GM18873 (cell line): ENCODE measurements at regions not wholly inside any gene's neighbourhood (a gene's known extent, or its start where the extent isn't known, plus 50 kb on each side); places are given as distances from the start of the nearest gene placed in this dataset.
"Not testable (repeated sequence)": the region's sequence is repeated elsewhere in the genome, so short reads cannot be mapped to it uniquely, and the experiment has no call there.

ENCODE experiments used
- ATAC-seq: cut with Tn5 transposase; IDR thresholded peaks from one replicate; pipeline ENCODE4 v1.9.1; 2021; ENCODE audit warnings: mild to moderate bottlenecking, moderate library complexity, moderate number of reproducible peaks; ENCODE audit not compliant: unreplicated experiment, low FRiP score

DNA sequence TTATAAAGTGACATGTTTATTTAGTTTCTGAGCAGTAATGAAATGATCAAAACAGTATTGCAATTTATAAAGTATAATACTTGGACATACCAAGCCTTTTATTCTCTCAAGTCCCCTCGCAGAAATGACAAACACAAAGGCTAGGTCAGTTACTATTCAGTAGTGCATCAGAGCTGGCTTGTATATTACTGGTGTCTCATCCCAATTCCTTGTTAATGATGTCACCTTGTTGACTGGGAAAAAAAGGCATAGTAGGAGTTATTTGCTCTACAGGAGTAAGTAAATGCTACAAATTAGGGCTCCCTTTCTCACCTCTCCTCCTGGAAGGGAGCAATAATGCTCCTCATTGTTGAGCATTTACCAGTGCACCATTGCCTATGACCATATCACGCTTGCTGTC, 317.6 kb downstream of the CHL1 start:
- ATAC-seq = no peak

DNA sequence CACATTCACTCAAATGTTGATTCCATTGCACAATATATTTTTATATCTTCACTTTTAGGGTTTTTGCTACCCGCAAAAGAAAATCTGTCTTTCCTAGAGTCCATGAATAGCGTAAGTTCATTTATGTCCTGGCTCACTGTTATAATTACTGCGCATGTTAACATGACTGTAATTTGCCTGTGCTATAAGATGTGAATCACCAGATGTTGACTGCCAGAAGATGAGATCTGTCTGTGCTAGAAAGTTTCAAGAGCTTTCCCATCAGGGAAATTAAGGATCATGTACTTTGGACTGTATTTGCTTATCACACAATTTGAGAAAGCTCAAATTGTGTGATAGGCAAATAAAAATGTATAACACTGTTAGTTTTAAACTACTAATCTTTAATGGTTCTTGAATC, 322.5 kb downstream of the CHL1 start:
- ATAC-seq = no peak

DNA sequence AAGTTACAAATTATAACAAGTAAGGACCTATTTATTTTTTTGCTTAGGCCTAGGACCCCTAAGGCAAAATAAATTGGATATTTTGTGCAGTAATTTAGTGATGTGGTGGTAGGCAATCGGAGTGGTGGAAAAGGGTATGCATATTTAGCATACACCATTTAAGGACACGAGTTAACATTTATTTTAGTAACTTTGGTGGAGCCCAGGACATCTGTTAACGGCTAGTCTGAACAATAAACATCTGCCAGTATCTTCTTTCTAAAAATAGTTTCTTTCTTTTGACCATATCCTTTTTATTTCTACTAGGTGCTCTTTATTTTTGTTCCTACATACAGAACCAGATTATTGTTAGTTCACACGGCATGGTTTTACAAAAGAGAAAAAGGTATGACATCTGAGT, 326.3 kb downstream of the CHL1 start:
- ATAC-seq = no peak

DNA sequence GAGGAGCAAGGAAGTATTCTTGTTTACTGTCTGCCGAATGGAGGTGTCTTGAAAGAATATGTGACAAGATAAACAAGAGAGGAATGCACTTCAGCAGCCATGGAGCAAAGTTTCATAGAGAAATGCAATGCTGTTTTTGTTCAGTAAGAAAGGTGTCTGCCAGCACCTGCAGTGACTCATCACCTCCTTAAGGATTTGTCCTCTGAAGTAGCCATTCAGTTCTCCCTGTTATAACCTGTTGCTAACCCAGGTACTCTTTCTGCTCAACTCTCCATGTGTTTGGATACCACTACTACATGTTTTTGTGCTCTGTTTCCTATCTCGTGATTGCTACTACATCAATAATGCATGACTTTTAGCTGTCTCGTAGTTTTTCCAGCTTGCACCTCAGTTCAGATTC, 328.9 kb downstream of the CHL1 start:
- ATAC-seq = no peak

DNA sequence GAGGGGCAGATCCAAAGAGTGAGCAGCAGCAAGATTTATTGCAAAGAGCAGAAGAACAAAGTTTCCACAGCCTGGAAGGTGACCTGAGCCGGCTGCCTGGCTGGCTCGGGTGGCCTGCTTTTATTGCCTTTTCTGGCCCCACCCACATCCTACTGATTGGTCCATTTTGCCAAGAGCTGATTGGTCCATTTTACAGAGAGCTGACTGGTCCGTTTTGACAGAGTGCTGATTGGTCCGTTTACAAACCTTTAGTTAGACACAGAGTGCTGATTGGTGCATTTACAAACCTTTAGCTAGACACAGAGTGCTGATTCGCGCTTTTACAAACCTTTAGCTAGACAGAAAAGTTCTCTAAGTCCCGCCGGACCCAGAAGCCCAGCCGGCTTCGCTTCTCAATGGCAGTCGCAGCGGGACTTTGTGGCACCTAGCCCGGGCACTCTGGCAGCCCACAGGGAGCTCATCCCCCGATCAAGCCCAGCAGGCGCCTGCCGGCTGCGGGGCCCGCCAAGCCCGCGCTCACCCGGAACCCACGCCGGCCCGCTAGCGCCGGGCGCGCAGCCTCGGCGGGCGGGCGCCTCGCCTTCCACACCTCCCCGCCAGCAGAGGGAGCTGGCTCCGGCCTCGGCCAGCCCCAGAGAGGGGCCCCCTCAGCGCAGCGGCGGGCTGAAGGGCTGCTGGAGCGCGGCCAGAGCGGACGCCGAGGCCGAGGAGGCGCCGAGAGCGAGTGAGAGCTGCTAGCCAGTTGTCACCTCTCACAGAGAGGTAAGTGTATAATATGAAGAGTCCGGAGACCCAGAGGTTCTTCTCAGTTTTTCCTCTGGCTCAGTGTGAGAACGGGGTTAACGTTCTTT, 339.2 kb downstream of the CHL1 start:
- ATAC-seq = no peak

DNA sequence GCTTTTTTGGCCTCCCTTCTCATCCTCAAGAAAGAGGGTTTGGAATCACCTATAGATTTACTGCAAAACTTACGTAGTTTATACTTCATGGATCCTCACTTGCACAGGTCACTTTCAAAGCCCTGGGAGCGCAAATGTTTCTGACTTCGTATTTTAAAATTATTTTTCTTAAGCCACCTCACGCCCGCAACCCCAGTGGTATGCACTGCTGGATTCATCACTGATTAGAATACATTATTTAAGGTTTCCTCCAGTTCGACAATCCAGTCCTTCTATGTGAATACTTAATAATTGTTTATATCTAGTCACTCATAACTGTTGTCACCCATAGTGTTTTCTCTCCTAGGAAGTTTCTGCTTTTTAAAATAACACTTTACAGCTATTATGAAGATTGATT, 339.9 kb downstream of the CHL1 start:
- no peak for ATAC-seq

DNA sequence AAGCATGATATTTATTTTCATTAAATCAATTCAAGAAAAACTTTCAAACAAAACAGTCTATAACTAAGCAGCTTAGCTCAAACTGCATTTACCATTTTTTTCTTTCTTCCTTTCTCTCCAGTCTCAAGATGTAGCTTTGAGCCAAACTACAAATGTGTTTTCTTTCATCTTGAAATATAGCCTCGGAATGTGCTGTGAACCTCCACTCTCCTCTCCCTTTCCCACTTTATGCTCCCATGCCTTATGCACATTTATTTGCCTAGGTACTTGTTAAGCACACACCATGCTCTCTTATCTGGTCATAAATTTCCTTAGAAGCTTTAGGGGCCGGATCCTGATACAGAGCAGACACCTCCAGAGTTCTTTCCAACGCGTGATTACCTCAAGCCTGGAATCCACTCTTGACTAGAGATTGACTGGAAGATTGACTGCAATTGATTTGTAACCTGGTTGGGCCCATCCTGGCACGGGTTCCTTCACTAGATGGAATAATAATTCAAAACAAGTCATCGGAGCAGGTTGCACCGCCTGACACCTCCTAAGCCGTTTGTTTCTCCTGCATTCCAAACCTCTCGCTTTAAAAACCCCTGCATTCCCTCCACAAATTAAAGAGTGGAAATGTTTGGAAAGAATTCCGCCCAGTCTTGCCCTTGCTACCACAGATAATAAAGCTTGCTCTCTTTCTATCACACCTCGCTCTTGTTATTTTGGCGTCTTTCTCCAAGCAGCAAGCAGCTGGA, 344.7 kb downstream of the CHL1 start:
- ATAC-seq = no peak

DNA sequence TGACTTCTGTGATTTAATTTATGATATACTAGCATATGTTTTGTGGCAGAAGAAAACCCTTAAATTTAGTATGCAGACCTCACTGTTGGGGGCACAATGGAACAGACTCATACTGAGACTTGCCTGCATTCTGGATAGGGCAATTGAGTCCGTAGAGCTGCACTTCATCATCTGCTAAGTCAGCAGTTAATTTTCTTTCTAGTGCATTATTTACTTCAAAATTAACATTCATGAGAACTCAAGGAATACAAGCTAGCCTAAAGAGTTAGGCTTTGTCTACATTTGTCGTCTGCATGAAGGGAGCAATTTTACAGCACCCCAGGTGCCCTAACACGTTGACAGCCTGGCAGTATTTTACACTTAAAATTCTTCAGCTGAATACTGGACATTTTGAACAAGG, 345.5 kb downstream of the CHL1 start:
- no peak for ATAC-seq

DNA sequence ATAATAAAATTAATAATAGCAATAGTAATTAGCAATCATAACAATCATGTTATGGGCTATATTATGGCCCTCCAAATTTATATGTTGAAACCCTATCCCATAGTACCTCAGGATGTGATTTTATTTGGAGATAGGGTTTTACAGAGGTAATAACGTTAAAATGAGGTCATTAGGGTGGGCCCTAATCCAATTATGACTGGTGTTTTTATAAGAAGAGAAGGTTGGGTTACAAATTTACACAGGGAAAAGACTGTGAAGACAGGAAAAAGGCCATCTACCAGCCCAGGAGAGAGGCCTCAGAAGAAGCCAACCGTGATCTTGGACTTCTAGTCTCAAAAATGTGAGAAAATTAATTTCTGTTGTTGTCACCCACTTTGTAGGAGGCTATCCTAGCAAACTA, 353.1 kb downstream of the CHL1 start:
- no peak for ATAC-seq

DNA sequence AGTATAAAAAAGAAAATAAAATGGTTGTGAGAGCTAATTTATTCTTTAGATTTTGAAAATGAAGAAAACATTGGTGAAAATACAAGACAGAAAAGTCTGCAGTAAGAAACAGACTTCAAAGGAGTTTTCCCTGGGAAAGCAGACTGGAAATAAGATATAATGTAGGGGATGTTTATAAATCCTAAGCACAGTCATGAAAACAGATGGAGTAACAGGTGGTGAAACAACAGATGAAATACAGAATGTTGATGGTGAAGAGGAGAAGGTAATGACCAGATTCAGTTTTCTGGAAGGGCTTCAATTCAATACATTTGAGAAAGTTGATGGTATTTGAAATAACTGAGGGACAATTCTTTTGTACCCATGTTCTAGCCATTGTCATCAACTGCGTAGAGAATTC, 353.9 kb downstream of the CHL1 start:
- no peak for ATAC-seq

DNA sequence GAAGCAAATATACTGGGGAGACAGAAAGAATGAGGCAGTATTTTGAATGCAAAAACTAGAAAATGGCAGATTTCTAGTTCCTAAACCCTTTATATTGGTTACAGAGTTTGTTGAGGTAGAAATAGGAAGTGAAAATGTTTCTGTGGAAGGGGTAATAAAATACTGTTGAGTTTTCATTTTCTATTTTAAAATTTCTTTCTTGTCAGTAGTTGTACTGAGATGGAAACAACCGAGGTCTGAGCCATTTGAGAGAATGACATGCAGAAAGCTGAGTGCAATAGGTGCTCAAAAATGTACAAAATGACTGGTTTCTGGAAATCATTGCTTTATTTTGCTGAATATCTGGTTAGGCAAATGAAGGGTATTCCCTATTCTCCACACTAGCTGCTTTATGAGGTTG, 361.4 kb downstream of the CHL1 start:
- ATAC-seq = peak; percentile 92

DNA sequence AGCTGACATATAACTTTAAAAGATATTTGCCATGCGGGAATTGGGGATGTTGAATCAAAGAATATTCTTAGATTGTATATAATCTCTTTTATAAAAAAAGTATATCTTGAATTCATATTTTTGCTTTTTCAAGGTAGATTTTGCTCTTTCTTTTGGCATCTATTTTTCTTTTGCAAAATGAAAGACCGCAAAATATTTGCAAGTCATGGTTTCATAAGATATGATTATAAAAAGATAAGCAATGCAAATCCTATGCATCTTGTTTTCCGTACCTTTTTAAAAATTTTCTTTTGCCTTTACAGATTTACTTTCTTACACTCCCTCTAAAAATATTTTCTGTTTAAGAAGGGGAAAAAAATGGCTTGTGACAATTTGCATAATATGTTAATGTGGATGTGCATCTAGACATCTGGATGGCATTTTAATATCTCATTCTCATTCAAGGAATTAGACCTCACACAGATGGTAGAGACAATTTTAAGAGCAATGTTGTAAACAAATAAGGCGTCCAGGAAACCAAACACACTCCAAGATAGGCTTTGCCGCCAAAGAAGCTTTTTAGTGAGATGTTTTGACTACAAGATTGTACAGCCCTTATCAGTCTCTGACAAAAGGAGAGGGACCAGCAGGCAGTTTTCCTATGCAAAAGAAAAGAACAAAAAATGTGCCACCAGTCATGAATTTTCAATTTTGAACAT, 371.1 kb downstream of the CHL1 start:
- ATAC-seq = no peak

DNA sequence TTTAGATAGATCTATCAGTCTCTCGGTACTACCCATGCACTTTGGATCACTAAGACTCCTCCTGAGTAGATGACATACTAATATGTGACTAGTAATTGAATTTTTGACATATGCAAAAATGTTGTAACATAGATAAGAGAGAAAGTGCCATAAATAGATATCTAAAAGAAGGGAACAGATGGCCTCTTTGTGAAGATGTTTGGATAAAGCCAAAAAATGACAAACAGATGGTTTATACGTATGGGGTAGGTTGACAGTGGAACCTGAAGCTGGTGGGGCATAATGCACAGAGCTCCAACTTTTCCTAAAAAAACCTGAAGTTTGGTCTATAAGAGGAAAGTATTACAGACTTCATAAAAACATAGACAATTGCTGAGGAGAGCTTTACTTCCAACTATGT, 383.0 kb downstream of the CHL1 start:
- ATAC-seq = not testable (repeated sequence)

DNA sequence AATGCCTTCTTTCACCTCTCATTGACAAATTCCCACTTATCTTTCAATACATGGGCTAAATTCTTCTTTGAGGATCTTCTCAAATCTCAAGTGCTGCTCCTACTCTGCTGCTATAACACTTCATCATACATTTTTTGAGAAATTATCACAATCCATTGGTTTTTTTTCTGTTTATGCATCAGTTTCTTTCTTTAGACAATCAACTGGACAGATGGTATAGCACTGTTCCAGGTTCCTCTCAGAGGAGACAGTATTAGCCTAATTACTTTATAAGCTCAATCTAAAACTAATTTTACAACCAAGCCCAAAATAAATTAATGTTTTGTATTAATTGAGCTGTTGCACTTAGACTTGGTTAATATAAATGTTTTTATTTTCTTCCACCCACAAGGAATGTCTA, 392.5 kb downstream of the CHL1 start:
- not testable (repeated sequence) for ATAC-seq

DNA sequence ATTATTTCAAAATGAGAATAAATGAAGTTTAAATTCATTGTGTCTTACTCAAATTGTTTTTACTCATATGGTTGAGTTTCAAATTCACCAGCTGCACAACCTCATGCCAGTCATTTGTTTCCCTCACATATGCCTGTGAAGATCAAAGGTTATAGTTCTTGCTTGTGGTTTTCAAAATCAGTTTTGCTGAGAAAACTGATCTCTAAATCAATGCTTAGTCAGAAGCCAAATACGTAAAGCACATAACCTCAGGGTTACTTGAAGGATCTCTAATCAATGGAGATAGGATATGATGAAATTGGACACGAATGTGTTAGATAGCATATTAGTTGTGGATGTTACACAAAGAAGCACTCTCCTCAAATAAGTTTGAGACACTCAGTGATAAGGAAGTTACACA, 400.7 kb downstream of the CHL1 start:
- not testable (repeated sequence) for ATAC-seq

DNA sequence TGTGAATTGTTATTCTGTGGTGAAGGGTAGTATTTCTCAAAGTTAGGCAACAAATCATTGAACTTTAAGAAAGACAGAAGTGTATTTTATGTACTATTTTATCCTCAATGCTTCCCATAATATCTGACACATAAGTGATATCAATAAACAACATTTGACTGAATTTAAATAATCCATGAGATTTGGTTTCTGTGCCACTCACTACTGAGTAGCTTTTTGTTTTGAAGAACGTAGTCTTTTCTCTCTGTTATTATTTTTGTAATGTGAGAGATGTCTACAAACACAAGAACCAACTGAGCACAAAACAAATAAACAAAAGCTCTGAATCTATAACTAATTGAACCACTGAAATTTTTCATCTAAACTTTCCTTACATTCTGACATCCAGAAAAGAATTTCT, 401.2 kb downstream of the CHL1 start:
- not testable (repeated sequence) for ATAC-seq

DNA sequence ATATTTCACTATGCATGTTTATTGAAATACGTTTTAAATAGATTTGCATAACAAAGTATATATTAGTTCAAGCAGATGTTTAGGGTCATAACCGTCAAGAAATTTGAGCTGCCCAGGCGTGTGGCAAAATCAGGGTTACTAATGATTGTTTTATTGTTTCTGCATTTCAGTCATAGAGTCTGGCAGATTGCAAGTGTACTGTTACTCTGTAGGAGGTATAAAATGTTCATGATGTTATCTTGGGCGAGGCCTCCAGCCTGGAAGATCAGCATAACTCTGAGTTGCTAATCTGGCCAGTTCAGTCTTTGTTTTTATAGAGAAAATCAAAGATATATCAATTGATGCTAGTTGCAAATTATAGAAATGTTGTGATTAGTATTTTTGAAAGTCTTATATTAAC, 410.9 kb downstream of the CHL1 start:
- not testable (repeated sequence) for ATAC-seq

DNA sequence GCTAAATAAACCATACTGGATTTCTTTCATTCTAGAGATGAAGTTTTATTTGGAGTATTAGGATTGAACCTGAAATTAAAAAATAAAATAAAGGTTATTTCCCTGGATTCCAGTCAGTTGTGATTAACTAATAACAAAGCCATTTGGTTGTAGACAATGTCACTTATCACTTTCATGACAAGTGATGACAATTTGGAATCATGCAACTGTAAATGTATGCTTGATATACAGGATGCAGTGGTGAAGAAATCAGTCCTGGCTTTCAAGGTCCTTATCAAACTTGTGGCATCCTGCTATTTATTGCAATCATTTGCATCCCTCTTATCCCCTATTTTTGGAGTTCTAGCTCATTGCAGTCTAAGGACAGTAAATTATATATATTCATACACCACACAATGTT, 425.2 kb downstream of the CHL1 start:
- ATAC-seq = no peak

DNA sequence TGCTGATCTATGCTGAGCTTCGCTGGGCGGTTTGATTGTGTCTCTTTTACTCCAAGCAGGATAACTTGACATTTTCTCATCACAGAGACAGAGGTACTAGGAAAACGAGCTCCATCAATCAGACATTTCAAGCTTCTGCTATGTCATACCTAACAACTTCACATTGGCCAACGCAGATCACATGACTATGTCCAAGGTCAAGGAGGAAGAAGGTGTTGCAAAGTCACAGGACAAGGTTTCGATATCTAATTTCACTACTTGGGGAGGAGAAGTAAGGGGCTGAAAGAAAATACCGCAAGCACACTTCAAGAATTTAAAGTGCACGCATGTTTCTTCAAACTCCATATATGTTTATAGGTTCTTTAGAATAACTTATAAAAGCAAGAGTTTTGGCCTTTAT, 425.8 kb downstream of the CHL1 start:
- no peak for ATAC-seq

DNA sequence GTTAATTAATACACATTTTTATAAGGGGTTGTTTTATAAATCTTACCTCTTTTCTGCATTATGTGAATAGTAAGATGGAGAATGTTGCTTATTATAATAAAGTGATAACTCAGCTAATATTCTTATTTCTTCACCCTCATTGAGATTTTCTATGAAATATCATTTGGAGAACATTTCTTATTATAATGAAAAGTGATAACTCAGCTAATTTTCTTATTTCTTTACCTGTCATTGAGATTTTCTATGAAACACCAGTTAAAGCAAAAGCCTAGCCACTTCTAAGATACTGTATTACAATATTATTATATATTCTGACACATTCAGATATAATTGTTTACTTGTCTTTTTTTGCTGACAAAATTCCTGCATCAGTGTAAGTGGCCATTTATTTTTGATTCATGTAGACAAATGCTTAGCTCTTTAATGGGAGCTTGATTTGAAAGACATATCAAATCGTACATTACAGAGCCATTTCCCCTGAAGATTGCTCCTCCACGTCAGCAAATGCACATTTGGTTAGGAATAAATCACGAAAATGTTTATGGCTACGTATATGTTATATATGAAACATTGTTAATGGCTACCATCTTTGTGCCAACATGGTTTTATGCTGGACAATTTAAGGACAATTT, 427.5 kb downstream of the CHL1 start:
- ATAC-seq = no peak
